ENCODE measurements at regions not wholly inside any gene's neighbourhood (a gene's known extent, or its start where the extent isn't known, plus 50 kb on each side); places are given as distances from the start of the nearest gene placed in this dataset.
"Not testable (repeated sequence)": the region's sequence is repeated elsewhere in the genome, so short reads cannot be mapped to it uniquely, and the experiment has no call there.

DNA sequence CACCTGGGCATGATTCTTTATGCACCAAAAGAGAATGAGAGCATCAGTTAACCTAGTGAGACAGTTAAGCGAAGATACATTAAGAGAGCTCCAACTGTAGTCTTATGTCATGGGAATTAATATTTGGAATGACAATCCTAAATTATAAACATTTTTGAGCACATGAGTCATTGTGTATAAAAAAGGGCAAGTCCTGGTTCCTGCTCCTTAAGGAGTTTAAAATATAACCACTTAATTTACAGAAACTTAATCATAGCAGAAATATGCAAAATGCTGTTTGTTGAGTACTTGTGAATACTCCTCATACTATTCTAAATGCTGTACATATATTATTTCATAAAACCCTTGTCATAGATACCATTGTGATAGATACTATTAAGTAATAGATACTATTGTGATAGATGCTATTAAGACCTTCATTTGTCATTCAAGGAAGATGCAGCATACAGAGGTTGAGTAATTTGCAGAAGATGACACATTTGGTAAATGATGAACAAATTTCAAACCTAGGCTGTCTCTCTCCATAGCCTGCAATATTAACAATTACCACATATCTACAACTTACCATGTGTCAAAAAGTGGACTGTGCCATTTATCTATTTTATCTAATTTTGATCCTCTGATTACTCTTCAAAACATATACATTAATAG is 301.0 kb downstream of the TBC1D4 start:
- no peak for DNase-seq (ENCODE audit: low read depth in 4 of 4, low spot score in 3 of 4)

DNA sequence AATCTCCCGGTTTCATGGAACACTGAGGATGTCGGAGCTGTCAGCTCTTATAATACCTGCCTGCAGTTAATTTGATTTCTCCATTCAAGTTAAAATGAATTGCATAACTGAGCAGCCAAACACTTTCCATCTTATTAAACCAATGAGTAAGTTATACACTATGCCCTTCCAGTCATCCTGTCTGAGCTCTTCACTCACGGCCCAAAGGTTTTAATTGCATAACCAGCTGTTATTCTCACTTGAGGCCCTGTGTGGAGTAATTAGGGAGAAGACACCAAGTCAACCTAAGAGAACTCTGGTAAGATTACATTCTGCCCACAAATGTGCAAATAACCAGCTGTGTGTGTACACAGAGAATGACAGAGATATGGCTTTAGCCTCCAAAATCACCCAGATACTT is 303.5 kb downstream of the TBC1D4 start:
- no peak for DNase-seq (ENCODE audit: low read depth in 4 of 4, low spot score in 3 of 4)

DNA sequence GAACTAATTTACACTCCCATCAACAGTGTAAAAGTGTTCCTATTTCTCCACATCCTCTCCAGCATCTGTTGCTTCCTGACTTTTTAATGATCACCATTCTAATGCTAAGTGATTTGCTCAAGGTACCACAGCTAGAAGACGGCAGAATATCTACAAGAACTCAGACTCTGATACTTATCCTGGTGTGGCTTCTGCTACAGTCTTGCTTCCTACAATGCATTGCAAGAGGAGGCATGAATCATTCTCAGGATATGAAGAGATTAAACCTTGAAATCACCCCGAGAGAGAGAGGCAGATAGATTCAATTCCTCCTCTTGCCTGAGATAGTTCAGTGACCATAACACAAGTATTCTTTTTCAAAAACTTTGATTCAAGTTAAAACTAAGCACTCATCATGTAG is 306.4 kb downstream of the TBC1D4 start:
- DNase-seq (ENCODE audit: low read depth in 4 of 4, low spot score in 3 of 4): no peak

DNA sequence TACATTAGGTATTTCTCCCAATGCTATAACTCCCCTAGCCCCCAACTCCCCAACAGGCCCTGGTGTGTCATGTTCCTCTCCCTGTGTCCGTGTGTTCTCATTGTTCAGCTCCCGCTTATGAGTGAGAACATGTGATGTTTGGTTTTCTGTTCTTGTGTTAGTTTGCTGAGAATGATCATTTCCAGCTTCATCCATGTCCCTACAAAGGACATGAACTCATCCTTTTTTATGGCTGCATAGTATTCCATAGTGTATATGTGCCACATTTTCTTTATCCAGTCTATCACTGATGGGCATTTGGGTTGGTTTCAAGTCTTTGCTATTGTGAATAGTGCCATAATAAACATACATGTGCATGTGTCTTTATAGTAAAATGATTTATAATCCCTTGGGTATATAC is 306.9 kb downstream of the TBC1D4 start:
- DNase-seq (ENCODE audit: low read depth in 4 of 4, low spot score in 3 of 4): not testable (repeated sequence)

DNA sequence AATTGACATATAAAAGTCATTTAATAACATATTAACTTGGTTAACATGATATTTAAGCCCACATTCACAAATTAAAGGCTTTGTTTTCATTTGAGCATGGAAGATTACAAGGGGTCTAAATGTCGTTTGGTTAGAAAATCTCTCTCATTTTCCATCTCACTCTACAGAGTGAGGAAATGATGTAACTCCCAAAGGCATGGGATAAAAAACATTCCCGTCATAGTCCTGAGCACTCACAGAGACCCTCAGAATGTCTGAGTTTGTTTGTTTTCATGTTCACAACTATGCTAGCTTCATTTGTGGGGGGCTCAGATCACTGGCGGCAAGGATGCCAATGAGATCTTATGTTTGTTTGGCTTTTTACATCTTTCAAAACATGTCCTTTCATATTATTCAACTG is 307.5 kb downstream of the TBC1D4 start:
- DNase-seq (ENCODE audit: low read depth in 4 of 4, low spot score in 3 of 4): no peak

DNA sequence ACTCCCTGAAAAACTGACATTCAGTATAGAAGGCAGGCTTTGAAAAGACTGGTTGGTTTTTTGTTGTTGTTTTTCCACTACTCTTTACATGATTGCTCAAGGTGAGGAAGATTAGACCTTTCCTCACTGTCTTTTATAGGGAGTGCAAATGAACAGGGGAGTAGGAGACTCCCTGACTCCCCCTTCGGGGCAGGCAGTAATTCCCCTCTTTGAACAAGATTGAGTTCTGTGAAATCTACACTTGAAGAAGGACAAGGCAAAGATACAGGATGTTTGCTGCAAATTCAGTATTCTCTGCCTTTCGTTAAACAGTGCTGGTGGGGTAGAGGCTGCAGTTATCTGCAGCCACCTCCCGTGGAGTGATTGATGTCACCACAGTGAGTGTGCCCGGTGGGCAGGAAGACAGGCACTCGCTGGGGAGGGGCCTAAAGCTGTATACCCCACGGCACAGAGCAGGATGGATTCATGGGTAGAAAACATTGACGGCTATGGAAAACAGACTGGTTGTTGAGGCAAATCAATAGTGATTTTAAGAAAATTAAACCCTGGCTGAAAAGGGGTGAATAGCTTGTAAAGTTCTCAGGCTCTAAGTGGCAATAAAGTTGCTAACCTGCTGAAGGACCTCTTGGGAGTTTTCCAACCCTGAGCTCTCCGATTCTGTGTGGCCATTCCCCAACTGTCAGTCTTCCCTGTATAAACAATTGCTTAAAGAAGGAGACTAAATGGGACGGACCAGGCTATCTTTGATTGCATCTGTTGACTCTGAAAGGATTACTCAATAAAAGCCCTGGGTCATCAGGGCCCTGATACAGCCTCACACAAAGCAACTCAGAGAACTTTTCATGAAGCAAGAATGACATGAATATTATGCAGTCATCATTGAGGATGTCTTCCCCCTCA is 308.3 kb downstream of the TBC1D4 start:
- no peak for DNase-seq (ENCODE audit: low read depth in 4 of 4, low spot score in 3 of 4)

DNA sequence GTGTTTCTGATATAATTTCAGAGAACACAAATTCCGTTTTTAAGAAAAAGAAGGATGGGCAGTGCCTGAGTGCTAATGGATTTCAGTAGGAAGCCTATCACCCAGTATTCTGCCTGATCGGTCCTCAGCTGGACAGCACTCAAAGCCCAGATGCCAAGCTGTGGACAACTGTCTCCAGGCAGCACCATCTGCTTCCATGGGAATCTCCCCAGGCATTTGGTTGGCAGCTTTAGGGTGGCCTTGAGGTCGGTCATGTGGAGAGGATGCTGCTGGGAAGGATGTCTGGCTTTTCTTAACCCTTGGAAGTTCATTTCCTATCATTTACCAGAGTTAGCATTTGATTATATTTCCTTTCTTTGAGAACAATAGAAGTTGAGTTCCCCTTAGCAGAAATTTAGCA is 311.7 kb downstream of the TBC1D4 start:
- no peak for DNase-seq (ENCODE audit: low read depth in 4 of 4, low spot score in 3 of 4)

DNA sequence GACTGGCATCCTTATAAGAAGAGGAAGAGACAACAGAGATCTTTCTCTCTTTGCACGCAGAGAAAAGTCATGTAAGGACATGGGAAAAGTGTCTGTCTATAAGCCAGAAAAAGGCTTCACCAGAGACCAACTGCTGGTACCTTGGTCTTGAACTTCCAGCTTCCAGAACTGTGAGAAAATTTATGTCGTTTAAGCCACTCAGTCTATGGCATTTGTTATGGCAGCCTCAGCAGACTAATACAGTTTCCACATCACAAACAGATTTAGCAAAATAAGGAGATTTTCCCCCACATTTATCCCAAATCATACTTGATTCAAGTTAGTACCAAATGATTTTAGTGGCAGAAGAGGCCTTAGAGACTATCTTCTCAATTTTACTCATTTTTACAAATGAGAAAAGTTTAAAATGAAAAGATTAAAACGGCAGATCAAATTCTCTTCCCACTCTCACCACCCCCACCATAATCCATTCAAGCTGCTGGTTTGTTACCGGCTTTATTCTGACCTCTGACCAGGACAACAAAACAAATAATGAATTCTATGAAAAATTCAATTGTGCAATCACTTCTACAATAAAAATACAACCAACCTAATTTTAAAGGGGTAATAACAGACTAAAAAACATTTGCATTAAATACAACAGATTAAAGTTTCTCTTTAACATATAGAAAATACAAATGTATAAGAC is 316.3 kb downstream of the TBC1D4 start:
- DNase-seq (ENCODE audit: low read depth in 4 of 4, low spot score in 3 of 4): no peak

DNA sequence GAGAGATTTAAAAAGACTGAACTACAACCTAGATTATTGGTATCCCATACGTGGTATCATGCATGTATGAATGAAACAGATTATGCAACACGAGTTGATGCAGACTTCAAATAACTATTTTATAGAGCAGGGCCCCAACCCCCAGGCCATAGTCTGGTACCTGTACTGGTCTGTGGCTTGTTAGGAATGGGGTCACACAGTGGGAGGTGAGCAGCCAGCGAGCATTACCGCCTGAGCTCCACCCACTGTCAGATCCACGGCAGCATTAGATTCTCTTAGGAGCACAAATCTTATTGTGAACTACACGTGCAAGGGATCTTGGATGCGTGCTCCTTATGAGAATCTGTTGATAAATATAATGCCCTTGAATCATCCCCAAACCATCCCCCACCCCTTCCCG is 320.2 kb downstream of the TBC1D4 start:
- no peak for DNase-seq (ENCODE audit: low read depth in 4 of 4, low spot score in 3 of 4)

DNA sequence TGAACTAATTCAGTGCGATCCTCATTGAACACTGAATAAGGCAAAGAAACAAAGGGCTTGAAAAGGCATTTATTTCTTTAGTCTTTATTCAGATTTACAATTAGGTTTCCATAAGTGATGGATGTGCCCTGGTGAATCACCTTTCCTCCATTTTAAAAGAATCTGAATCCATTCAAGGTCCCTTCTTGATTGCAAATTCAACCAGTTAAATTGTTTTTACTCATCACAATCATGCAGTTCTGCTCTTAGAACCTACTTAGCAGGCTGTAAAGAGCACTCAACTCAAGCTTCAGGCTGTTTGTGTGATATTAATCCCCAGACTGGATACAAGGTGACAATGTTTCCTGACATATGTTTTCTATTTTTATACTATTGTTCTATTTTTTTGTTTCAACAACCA is 321.0 kb downstream of the TBC1D4 start:
- DNase-seq (ENCODE audit: low read depth in 4 of 4, low spot score in 3 of 4): no peak

DNA sequence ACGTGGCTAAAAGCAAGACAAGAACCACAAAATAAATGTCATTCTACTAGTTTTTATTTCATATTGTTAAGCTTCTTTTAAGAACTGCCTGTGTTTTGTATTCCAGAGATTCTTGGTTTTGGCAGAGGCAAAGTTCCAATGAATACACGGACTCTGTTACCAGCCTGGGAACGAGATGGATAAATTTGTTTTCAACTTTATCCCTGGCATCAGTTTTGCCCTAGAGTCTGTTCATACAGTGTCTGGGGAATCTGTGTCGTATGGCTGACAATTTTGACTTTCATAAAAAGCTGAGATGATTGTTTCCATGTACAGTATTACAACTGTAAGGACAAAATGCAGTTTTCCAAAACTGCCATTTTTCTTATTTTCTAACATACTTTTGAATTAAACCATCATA is 327.6 kb downstream of the TBC1D4 start:
- DNase-seq (ENCODE audit: low read depth in 4 of 4, low spot score in 3 of 4): no peak

DNA sequence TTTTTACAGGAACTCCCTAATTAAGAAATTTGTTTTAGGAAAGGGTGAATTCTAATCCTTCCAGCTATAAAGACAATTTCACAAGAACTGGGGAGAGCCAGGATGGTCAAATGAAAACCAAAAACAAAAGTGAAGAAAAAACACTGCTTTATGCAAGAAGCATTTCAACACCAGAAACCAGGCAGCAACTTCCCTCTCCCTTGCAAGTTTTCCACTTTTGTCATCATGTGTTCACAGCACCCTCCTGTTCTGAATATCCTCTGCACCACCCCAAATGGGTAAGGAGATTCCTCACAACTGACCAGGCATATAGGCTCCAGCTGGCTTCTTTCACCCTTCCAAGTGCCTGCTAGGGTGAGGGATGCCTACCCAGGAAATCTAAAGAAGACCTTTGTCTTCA is 328.1 kb downstream of the TBC1D4 start:
- DNase-seq (ENCODE audit: low read depth in 4 of 4, low spot score in 3 of 4): no peak

DNA sequence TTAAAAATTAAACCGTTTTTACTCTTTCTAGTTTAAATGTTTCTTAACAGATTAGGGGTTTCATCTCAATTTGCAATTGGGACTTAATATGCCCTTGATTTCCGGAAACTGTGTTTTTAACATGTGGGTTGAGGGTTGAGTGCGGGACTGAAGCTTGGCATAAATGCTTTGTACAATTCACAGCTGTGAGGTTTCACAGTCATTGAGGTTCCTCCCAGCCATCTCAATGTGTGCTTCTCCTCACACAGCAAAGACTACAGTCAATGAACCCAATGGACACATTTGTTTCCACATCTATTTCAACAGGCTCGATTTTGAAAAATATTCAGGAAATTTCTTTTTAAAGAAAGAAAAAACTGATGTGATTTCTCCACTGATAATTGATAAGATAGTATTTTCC is 328.6 kb downstream of the TBC1D4 start:
- DNase-seq (ENCODE audit: low read depth in 4 of 4, low spot score in 3 of 4): no peak

DNA sequence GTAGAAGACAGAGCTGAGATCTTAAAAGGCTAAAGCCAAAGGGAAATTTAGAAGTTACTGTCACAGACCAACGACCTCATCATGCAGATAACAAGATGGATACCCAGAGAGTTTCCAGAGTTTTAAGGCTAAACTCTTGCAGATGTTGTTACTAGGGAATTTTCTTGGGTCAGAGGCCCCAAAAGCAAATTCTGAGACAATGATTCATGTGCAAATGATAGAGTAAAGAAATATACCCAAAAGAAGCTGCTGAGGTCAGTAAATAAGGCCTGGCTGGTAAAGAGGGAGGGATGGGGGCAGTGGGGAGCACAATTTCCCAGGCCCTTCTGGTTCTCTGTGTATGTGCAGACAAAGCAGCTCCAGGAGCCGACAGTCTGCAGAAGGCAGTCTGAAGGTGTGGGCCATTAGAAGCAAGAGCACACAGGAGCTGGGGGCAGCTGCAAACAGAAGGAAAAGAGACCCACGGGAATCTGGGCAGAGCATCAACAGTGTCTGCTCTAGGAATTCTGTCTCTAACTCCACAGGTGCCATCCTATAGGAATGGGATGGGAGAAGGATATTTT is 330.8 kb downstream of the TBC1D4 start:
- no peak for DNase-seq (ENCODE audit: low read depth in 4 of 4, low spot score in 3 of 4)

DNA sequence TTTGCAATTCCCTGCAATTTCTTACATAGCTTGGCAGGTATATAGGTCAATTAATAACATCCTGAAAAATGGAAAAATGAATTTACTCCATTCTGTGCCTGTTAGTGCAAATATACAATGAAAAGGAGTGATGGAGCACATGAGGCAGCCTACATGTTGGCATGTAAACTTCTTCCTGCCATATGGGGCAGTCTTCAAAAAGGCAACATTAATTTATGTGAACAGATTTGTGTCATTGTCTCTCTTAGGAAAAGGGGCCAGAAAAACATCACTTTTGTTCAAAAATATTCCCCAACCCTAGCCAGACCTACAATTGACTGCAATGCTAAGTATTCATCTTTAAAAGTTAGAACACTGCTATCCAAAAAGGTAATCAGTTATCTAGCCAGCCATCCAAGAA is 332.2 kb downstream of the TBC1D4 start:
- DNase-seq (ENCODE audit: low read depth in 4 of 4, low spot score in 3 of 4): no peak

DNA sequence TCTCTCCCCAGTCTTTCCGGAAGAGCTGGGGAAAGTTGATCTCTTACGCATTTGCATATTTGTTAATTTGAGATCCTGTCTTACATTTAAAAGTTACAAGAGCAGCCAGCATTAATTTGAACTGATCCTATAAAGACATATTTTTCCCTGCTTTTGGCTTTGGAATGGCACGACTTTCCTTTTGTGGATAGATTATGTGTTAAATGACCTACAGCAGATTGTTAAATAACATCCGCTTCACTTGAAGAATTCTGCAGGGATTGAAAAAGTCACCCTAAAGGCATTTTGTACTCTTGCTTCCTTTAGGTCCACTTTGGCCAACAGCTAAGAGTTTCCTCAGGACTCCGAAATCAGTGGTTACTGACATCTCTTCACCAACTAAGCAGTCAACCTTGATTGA is 334.0 kb downstream of the TBC1D4 start:
- DNase-seq (ENCODE audit: low read depth in 4 of 4, low spot score in 3 of 4): no peak

DNA sequence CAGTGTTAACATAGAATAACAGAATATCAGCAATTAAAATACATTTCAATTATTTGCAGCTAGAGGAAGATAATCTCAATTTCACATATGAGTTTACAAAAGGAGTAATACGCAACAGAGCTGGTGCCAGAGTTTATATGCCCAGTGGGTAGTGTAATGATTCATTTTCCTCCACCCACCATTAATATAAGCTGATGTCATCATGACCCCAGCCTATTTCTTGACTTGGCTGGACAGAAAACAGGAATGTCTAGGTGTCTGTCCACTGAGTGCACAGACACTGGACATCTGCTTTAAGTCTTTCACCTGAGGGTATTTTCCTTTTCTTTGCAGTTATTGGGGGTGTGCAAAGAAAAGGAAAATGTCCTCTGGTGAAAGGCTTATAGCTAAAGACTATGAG is 335.5 kb downstream of the TBC1D4 start:
- DNase-seq (ENCODE audit: low read depth in 4 of 4, low spot score in 3 of 4): no peak

DNA sequence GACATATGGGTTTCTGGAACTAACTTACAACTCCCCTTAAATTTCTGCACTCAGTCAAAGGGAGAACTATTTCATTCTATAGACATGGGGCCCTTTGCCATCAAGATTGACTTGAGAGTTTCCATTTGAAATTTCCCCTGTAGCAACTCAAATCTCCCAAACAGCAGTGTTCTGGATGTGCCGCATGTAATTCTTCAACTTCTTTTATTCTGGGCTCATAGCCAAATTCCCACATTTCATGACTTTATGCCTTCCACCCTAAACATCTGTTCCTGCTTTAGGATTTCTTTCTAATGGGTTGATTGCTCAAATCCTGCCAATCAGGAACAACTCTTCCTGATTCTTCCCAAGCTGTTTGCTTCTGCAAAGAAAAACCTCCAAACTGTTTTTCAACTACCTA is 336.0 kb downstream of the TBC1D4 start:
- peak in 2 of 4 donors; percentile 18 to 31 for DNase-seq (ENCODE audit: low read depth in 4 of 4, low spot score in 3 of 4)

DNA sequence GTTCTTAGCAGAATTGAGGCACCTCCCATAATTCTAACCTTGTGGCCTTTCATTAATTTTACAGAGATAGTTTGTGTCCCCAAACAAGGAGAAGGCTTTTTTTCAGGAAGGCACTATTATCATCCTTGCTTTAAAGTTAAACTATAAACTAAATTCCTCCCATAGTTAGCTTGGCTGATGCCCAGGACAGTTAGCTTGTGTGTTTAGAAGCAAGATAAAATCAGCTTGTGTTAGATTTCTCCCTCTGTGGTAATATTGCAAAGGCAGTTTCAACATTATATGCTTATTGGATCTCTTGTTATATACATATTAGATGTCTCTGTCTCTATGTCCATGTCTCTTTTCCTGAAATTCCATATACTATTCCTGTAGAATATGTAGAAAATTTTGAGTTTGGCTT is 342.7 kb downstream of the TBC1D4 start:
- no peak for DNase-seq (ENCODE audit: low read depth in 4 of 4, low spot score in 3 of 4)

DNA sequence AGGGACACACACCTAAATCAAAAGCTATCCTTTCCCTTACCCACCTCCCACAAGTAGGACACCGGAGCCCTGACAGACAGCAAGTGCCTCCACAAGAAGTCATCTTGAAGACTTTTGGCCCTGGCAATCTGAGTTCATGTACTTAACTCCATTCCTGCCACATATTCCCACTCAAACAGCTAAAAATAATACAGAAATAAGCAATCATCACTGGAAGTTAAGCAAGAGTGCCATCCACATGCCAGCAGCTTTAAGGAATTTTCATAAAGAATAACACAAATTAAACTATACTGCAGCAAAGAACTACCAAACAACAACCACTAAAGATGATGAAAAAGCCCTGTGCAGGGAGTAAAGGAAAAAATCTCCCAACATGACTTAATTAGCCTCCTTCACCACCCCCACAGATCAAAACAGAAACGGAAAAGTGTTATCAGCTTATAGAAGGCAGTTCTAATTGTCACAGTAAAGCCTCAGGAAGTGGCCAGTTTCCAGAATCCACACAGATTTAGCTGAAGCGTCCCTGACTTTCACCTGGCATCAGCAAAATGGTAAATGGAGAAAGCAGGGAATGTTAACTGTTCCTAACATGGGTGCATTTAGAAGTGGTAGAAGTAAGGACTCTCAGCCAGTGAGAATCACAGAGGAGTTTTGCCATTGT is 343.9 kb downstream of the TBC1D4 start:
- no peak for DNase-seq (ENCODE audit: low read depth in 4 of 4, low spot score in 3 of 4)

DNA sequence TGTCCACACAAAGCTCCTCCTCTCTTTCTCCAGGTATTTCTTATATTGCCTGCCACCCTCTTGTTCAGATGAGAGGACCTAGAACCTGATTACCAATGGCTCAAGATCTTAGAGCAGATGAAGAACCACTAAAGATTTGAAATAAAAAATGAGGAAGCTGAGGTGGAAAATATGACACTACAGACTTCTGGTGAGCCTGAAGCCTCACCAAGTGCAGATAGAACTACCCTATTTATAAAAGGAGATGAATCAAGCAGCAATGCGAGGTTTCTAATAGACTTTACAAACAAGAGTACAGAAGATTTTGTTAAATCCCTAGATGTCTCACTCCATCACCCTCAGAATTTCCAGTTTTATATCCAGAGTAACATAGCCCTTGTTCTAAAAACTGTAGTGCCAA is 345.8 kb downstream of the TBC1D4 start:
- DNase-seq (ENCODE audit: low read depth in 4 of 4, low spot score in 3 of 4): no peak
